Upper lobe of right lung (tissue), 1 donor: ENCODE measurements at regions not wholly inside any gene's neighbourhood (a gene's known extent, or its start where the extent isn't known, plus 50 kb on each side); places are given as distances from the start of the nearest gene placed in this dataset.
"Not testable (repeated sequence)": the region's sequence is repeated elsewhere in the genome, so short reads cannot be mapped to it uniquely, and the experiment has no call there.

Experiments
- ATAC-seq: fragments of 200-7000 bp; cut with Tn5 transposase; one replicate; pipeline ENCODE4 v1.9.1; 2020; ENCODE audit warnings: mild to moderate bottlenecking, moderate library complexity
- DNase-seq: peaks from one replicate; pipeline ENCODE4 v3.0.0-alpha.2; 2020
- H3K27ac ChIP-seq: fragments of 200-600 bp; one replicate; pipeline ENCODE4 v1.8.0; 2022
- H3K27me3 ChIP-seq: fragments of 200-600 bp; one replicate; pipeline ENCODE4 v1.8.0; 2022; ENCODE audit warnings: mild to moderate bottlenecking
- H3K36me3 ChIP-seq: fragments of 200-600 bp; one replicate; pipeline ENCODE4 v1.8.0; 2022
- H3K4me1 ChIP-seq: fragments of 200-600 bp; one replicate; pipeline ENCODE4 v1.8.0; 2022
- H3K4me3 ChIP-seq: fragments of 200-600 bp; one replicate; pipeline ENCODE4 v1.8.0; 2022; ENCODE audit warnings: mild to moderate bottlenecking
- H3K9me3 ChIP-seq: fragments of 200-600 bp; one replicate; pipeline ENCODE4 v1.8.0; 2022
- CTCF ChIP-seq: fragments of 200-600 bp; IDR thresholded peaks from one replicate; pipeline ENCODE4 v1.8.0; 2022; ENCODE audit warnings: antibody characterized with exemption
- intact Hi-C: fragments of 100-400 bp; cut with DNase I; formaldehyde crosslinking; loops from one replicate; pipeline ENCODE4 v1.11.0; 2022
- donor health status: DM: no; HTN: yes; CAD: no; lungs with severe emphysema.

- ATAC-seq, H3K36me3 ChIP-seq, DNase-seq, intact Hi-C loops, H3K4me3 ChIP-seq, H3K27me3 ChIP-seq, H3K9me3 ChIP-seq: not testable (repeated sequence)
- peaks cover 20% of the 10 kb centered on the region for H3K4me1 ChIP-seq
- peak overlapping the region; percentile 75 for H3K27ac ChIP-seq
- TF ChIP-seq CTCF: peak; percentile 19
Observed at GRCh38 chr16:29179401-29180205, 194.8 kb downstream of the LAT start.

GRCh38 chr16:29177888-29178726 lies 193.3 kb downstream of the LAT start:
- H3K9me3 ChIP-seq, H3K36me3 ChIP-seq, intact Hi-C loops, H3K4me3 ChIP-seq, H3K27me3 ChIP-seq: not testable (repeated sequence)
- peak; percentile 74 for DNase-seq
- Histone ChIP-seq H3K27ac (peak overlapping the region; percentile 75), H3K4me1 (peaks cover 19% of the 10 kb centered on the region)
- ATAC-seq: peak; percentile 75

DNA sequence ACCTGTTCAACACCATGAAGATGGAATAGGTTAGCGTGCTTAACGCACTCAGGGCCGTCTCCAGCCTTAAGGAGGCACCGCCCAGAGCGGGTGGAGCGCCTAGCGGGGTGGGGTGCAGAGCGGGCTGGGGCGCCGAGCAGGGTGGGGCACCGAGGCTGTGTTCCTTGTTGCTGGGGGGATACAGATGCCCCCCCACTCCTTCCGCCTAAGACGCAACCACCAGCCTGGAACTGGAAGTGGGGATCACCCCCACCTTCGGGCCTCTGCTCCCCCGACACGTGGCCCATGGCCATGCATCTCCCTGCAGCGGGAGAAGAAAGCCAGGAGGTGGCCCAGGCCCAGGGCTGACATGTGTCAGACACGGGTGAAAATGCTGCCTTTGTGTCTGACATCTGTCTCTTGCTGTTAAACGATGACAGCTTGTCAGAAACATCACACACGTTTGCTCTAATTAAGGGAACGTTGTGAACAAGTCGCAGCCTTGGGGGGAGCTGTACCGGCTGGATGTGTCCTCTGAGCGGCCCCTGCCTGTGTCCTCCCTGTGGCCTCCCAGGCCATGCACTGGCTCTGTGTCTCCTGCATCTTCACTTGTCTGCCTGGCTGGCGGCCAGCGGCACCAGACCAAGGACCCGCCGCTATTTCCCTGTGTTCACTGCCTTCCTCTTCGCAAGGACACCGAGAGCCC lies 192.5 kb downstream of the LAT start:
- peak; percentile 44 for ATAC-seq
- H3K27me3 ChIP-seq, H3K9me3 ChIP-seq, H3K36me3 ChIP-seq, intact Hi-C loops, DNase-seq, H3K4me3 ChIP-seq: not testable (repeated sequence)
- peak overlapping the region; percentile 72 for H3K27ac ChIP-seq
- peaks cover 21% of the 10 kb centered on the region for H3K4me1 ChIP-seq

- intact Hi-C loops, DNase-seq, H3K9me3 ChIP-seq, H3K36me3 ChIP-seq, H3K27me3 ChIP-seq, ATAC-seq, H3K4me3 ChIP-seq: not testable (repeated sequence)
- H3K4me1 ChIP-seq: peaks cover 21% of the 10 kb centered on the region
- H3K27ac ChIP-seq: peak overlapping the region; percentile 72
Observed at GRCh38 chr16:29176822-29177202, 192.0 kb downstream of the LAT start.

DNA sequence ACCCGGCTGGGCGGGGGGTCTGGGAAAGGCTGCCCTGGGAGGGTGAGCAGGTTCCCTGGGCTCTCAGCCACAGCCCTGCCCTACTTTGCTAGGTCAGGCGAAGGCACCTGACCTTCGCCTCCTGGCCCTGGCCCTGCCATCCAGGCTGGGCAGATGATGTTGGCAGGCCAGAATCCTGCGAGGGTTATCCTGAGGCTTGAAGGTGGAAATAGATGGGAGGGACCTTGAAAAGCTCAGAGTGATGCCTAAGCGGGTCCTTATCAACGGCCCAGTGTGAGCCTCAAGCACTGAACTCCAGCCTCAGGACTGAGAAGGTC lies 191.3 kb downstream of the LAT start:
- H3K27ac ChIP-seq, H3K4me3 ChIP-seq, DNase-seq, intact Hi-C loops, ATAC-seq, H3K36me3 ChIP-seq, H3K9me3 ChIP-seq, H3K27me3 ChIP-seq: not testable (repeated sequence)
- H3K4me1 ChIP-seq: peaks cover 21% of the 10 kb centered on the region

DNA sequence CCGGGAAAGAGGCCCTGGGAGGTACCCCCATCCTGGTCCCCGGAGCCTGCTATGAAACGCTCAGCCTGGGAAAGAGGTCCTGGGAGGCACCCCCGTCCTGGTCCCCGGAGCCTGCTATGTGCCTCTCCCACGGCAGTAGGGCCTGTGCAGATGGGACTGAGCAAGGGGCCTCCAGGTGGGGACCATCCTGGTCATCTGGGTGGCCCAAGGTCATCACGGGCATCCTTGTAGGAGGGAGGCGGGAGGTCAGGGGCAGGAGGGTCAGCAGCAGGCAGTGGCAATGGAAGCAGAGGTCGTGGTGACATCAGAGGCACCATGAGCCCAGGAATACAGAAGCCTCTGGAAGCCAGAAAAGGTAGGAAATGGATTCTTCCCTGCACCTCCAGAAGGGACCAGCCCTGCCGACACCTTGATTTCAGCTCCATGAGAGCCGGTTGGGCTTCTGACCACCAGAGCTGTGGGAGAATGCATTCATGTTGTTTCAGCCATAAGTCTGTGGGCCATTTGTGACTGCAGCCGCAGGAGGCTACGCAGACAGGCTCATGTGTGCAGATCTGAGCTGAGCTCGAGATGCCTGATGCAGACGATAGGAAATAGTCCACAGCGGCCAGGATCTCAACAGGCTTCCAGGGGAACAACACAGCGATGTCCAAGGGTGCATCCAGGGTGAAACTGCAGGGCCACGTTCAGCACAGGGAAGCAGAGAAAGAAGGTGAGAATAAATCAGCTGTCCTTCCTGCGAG lies 190.7 kb downstream of the LAT start:
- peaks cover 21% of the 10 kb centered on the region for H3K4me1 ChIP-seq
- H3K27me3 ChIP-seq, H3K27ac ChIP-seq, intact Hi-C loops, H3K4me3 ChIP-seq, H3K36me3 ChIP-seq, ATAC-seq, H3K9me3 ChIP-seq, DNase-seq: not testable (repeated sequence)

- H3K4me1 ChIP-seq: peaks cover 13% of the 10 kb centered on the region
- intact Hi-C loops, H3K4me3 ChIP-seq, H3K9me3 ChIP-seq, ATAC-seq, DNase-seq, H3K27me3 ChIP-seq, H3K36me3 ChIP-seq: not testable (repeated sequence)
- peak overlapping the region; percentile 32 for H3K27ac ChIP-seq
Observed at GRCh38 chr16:29173371-29174305, 188.8 kb downstream of the LAT start.

DNA sequence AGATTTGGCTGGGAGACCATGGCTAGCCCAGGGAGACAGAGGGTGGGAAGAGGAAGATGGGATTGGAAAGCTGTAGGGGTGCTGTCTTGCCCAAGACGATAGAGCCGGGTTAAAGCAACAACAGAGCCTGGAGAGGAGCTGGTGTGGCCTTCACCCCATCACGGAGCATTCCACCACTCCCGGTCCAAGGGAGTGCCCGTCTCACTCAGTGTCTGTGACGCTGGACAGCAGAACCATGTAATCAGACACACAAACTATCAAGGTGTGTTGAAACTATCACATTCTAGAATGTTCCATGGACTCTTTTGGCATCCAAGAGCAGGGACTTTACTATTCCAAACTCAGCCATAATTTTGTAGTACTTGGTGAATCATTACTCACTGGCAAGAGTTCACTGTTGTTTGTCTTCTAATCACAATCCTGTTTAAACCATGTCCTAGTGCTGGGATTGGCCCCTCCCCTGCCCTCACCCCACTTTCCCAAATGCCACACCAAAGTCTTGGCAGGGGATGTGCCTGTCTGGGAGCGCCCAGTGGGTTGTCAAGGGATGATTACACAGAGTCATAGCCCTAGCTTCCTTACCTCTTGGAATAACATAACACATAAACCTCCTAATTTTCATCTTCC lies 187.4 kb downstream of the LAT start:
- intact Hi-C loops, H3K36me3 ChIP-seq, H3K4me3 ChIP-seq, H3K9me3 ChIP-seq, H3K4me1 ChIP-seq, DNase-seq, ATAC-seq, H3K27me3 ChIP-seq: not testable (repeated sequence)
- H3K27ac ChIP-seq: peak overlapping the region; percentile 13

- intact Hi-C loops, H3K27me3 ChIP-seq, ATAC-seq, DNase-seq, H3K4me1 ChIP-seq, H3K4me3 ChIP-seq, H3K36me3 ChIP-seq, H3K27ac ChIP-seq, H3K9me3 ChIP-seq: not testable (repeated sequence)
Observed at GRCh38 chr16:29171296-29171695, 186.4 kb downstream of the LAT start.

GRCh38 chr16:29170393-29171119 lies 185.7 kb downstream of the LAT start:
- H3K9me3 ChIP-seq, intact Hi-C loops, H3K4me3 ChIP-seq, H3K4me1 ChIP-seq, H3K27me3 ChIP-seq, H3K36me3 ChIP-seq, DNase-seq: not testable (repeated sequence)
- peak; percentile 21 for ATAC-seq
- peak overlapping the region; percentile 55 for H3K27ac ChIP-seq
